ENCODE measurements at regions not wholly inside any gene's neighbourhood (a gene's known extent, or its start where the extent isn't known, plus 50 kb on each side); places are given as distances from the start of the nearest gene placed in this dataset.
"Not testable (repeated sequence)": the region's sequence is repeated elsewhere in the genome, so short reads cannot be mapped to it uniquely, and the experiment has no call there.

DNA sequence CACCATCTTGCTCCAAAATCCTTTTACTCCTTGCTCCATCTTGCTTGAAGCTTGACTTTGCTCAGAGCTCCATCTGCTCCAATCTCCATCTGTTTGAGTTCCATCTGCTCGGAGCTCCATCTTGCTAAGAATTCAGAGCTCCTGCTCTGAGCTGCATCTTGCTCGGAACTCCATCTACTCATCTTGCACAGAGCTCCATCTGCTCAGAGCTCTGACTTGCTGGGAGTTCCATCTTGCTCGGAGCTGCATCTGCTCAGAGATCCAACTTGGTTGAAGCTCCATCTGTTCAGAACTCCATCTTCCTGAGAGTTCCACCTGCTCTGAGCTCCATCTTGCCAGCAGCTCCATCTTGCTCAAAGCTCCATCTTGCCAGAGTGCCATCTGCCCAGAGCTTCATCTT is 80.6 kb upstream of the ZNF98 start:
- Histone ChIP-seq H3K36me3 (no peaks in the 10 kb centered on the region), H3K9me3 (no peaks in the 10 kb centered on the region), H3K27me3 (no peaks in the 10 kb centered on the region), H3K4me1 (no peaks in the 10 kb centered on the region), H3K4me3 (no peak overlapping the region), H3K27ac (no peak overlapping the region)
- TF ChIP-seq, protein P1, sequence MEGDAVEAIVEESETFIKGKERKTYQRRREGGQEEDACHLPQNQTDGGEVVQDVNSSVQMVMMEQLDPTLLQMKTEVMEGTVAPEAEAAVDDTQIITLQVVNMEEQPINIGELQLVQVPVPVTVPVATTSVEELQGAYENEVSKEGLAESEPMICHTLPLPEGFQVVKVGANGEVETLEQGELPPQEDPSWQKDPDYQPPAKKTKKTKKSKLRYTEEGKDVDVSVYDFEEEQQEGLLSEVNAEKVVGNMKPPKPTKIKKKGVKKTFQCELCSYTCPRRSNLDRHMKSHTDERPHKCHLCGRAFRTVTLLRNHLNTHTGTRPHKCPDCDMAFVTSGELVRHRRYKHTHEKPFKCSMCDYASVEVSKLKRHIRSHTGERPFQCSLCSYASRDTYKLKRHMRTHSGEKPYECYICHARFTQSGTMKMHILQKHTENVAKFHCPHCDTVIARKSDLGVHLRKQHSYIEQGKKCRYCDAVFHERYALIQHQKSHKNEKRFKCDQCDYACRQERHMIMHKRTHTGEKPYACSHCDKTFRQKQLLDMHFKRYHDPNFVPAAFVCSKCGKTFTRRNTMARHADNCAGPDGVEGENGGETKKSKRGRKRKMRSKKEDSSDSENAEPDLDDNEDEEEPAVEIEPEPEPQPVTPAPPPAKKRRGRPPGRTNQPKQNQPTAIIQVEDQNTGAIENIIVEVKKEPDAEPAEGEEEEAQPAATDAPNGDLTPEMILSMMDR (IDR thresholded peaks at IDR 0.05): no peak
- no peak for TF ChIP-seq POLR2A (IDR thresholded peaks at IDR 0.05)
- DNase-seq (no peak), ATAC-seq (no peak)
- intact Hi-C loops (cut with DNase I): no loop called here
- 26% methylated on average over 3 of the region's 3 CpGs for WGBS (ENCODE audit: insufficient coverage, low coverage, low lambda C conversion rate, missing lambda C conversion rate)

DNA sequence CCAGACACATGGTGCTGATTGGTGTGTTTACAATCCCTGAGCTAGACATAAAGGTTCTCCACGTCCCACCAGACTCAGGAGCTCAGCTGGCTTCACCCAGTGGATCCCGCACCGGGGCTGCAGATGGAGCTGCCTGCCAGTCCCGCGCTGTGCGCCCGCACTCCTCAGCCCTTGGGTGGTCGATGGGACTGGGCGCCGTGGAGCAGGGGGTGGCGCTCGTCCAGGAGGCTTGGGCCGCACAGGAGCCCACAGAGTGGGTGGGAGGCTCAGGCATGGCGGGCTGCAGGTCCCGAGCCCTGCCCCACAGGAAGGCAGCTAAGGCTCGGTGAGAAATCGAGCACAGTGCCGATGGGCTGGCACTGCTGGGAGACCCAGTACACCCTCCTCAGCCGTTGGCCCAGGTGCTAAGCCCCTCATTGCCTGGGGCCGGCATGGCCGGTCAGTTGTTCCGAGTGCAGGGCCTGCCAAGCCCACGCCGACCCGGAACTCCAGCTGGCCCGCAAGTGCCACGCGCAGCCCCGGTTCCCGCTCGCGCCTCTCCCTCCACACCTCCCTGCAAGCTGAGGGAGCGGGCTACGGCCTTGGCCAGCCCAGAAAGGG is 76.8 kb upstream of the ZNF98 start:
- H3K4me3 ChIP-seq; H3K27ac ChIP-seq; H3K36me3 ChIP-seq; H3K4me1 ChIP-seq; ATAC-seq; H3K27me3 ChIP-seq; H3K9me3 ChIP-seq; DNase-seq; intact Hi-C loops (cut with DNase I): not testable (repeated sequence)
- WGBS (ENCODE audit: insufficient coverage, low coverage, low lambda C conversion rate, missing lambda C conversion rate): no CpG with 5 or more reads among the region's 34 CpGs

- 47% methylated on average over 2 of the region's 2 CpGs for WGBS (ENCODE audit: insufficient coverage, low coverage, low lambda C conversion rate, missing lambda C conversion rate)
- Histone ChIP-seq H3K4me3 (no peak overlapping the region), H3K27me3 (no peaks in the 10 kb centered on the region), H3K27ac (no peak overlapping the region), H3K9me3 (peaks cover 0 to 8% (median 0%) of the 10 kb centered on the region in 4 donors), H3K36me3 (no peaks in the 10 kb centered on the region), H3K4me1 (no peaks in the 10 kb centered on the region)
- intact Hi-C loops (cut with DNase I): no loop called here
- ATAC-seq: no peak
- no peak for DNase-seq
- TF ChIP-seq, protein P1 (IDR thresholded peaks at IDR 0.05): no peak
- TF ChIP-seq POLR2A (IDR thresholded peaks at IDR 0.05): no peak
Measured at GRCh38 chr19:22491746-22492145, 69.6 kb upstream of the ZNF98 start.

DNA sequence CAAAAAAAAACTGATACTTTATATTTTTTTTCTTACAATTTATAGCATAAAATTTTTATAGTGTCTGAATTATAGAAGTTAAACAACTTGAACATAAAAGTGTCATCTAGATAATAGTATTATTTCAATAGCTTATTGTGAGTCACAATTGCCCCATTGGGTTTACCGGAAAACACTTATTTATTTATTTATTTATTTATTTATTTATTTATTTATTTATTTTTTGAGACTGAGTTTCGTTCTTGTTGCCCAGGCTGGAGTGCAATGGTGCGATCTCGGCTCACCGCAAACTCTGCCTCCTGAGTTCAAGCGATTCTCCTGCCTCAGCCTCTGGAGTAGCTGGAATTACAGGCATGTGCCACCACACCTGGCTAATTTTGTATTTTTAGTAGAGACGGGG is 61.4 kb upstream of the ZNF98 start:
- H3K9me3 ChIP-seq; H3K36me3 ChIP-seq; ATAC-seq; H3K27ac ChIP-seq; H3K4me1 ChIP-seq; DNase-seq; H3K27me3 ChIP-seq; intact Hi-C loops (cut with DNase I); H3K4me3 ChIP-seq: not testable (repeated sequence)
- WGBS (ENCODE audit: insufficient coverage, low coverage, low lambda C conversion rate, missing lambda C conversion rate): 43% methylated on average over 3 of the region's 7 CpGs

- ATAC-seq (no peak), DNase-seq (no peak)
- intact Hi-C loops (cut with DNase I): no loop called here
- Histone ChIP-seq H3K4me1 (no peaks in the 10 kb centered on the region), H3K9me3 (peaks cover 0 to 59% (median 26%) of the 10 kb centered on the region in 4 donors), H3K27ac (no peak overlapping the region), H3K27me3 (no peaks in the 10 kb centered on the region), H3K4me3 (no peak overlapping the region), H3K36me3 (no peaks in the 10 kb centered on the region)
- TF ChIP-seq, protein P1 (IDR thresholded peaks at IDR 0.05): no peak
- TF ChIP-seq POLR2A (IDR thresholded peaks at IDR 0.05): no peak
- whole genome bisulfite sequencing (ENCODE audit: insufficient coverage, low coverage, low lambda C conversion rate, missing lambda C conversion rate): 59% methylated on average over 2 of the region's 2 CpGs
Measured at GRCh38 chr19:22472180-22472637, 50.1 kb upstream of the ZNF98 start.

Small RNAs in the stretch of these regions (small RNA-seq; reads per million reads assigned to genes)
- gene AC004004.1: 0 to 0.78 reads per million in 2 experiments

Measured in right lobe of liver (tissue), 6 donors.